ENCODE measurements at regions not wholly inside any gene's neighbourhood (a gene's known extent, or its start where the extent isn't known, plus 50 kb on each side); places are given as distances from the start of the nearest gene placed in this dataset.

GRCh38 chr12:63318313-63318712, 167.3 kb upstream of the AVPR1A start:
- DNase-seq (ENCODE audit: low read depth, low spot score) (no peak), FAIRE-seq (no peak)
- POLR2A ChIA-PET = no interaction called here
- no peak overlapping the region for H3K9ac ChIP-seq (replicated peaks; ENCODE audit: extremely low read depth, insufficient read depth, low read length)
- no peak overlapping the region for H3K4me3 ChIP-seq (replicated peaks in 1 of 3; ENCODE audit: insufficient read depth in 1 of 3, low read depth in 1 of 3, low read length in 3 of 3)
- no peak overlapping the region for H3K4me2 ChIP-seq (ENCODE audit: insufficient read depth, low read length)
- H4K20me1 ChIP-seq (replicated peaks; ENCODE audit: control insufficient read depth, extremely low read depth, insufficient read depth, low read length) = no peaks in the 10 kb centered on the region
- H3K36me3 ChIP-seq (ENCODE audit: control insufficient read depth in 2 of 2, extremely low read depth in 1 of 2, insufficient read depth in 2 of 2, low read length in 2 of 2) = no peaks in the 10 kb centered on the region
- dilution Hi-C loops (cut with MboI; ENCODE audit: extremely low pct_ligation_motif_present, low sequenced_read_pairs) = no loop called here
- TF ChIP-seq EZH2 (IDR thresholded peaks at IDR 0.05; ENCODE audit: borderline replicate concordance, low read depth, low read length, severe bottlenecking) (no peak), MAX (IDR thresholded peaks at IDR 0.05; ENCODE audit: insufficient read depth, insufficient read length) (no peak), JUN (IDR thresholded peaks at IDR 0.05; ENCODE audit: borderline replicate concordance, insufficient read depth, insufficient read length, low read depth) (no peak), POLR2AphosphoS5 (IDR thresholded peaks at IDR 0.05; ENCODE audit: insufficient read depth, low read depth, low read length) (no peak), MYC (IDR thresholded peaks at IDR 0.05; ENCODE audit: low read depth, low read length) (no peak), POLR2A (IDR thresholded peaks at IDR 0.05; ENCODE audit: low read depth, low read length) (no peak), FOS (IDR thresholded peaks at IDR 0.05; ENCODE audit: borderline replicate concordance, insufficient read depth, low read length) (no peak), GATA2 (IDR thresholded peaks at IDR 0.05; ENCODE audit: insufficient read depth, insufficient read length, low read depth, low read length) (no peak)
- TF ChIP-seq, protein P1, sequence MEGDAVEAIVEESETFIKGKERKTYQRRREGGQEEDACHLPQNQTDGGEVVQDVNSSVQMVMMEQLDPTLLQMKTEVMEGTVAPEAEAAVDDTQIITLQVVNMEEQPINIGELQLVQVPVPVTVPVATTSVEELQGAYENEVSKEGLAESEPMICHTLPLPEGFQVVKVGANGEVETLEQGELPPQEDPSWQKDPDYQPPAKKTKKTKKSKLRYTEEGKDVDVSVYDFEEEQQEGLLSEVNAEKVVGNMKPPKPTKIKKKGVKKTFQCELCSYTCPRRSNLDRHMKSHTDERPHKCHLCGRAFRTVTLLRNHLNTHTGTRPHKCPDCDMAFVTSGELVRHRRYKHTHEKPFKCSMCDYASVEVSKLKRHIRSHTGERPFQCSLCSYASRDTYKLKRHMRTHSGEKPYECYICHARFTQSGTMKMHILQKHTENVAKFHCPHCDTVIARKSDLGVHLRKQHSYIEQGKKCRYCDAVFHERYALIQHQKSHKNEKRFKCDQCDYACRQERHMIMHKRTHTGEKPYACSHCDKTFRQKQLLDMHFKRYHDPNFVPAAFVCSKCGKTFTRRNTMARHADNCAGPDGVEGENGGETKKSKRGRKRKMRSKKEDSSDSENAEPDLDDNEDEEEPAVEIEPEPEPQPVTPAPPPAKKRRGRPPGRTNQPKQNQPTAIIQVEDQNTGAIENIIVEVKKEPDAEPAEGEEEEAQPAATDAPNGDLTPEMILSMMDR (IDR thresholded peaks at IDR 0.05; ENCODE audit: extremely low read depth in 1 of 2, insufficient read depth in 1 of 2, low read depth in 1 of 2, low read length in 2 of 2) = no peak
- H3K9me1 ChIP-seq (replicated peaks; ENCODE audit: control insufficient read depth, extremely low read depth, insufficient read depth, low read length) = no peaks in the 10 kb centered on the region
- no TSS peak for BruUV-seq (replicated peaks)
- no peaks in the 10 kb centered on the region for H3K4me1 ChIP-seq (ENCODE audit: control insufficient read depth, extremely low read depth, insufficient read depth, low read length)
- no peak overlapping the region for H2AFZ ChIP-seq (ENCODE audit: low read depth, low read length)
- H3K27ac ChIP-seq (ENCODE audit: insufficient read depth, low read depth, low read length) = no peak overlapping the region
- CTCF ChIA-PET = no interaction called here
- no peaks in the 10 kb centered on the region for H3K79me2 ChIP-seq (ENCODE audit: control insufficient read depth, insufficient read depth, low read length)
- H3K27me3 ChIP-seq (ENCODE audit: control insufficient read depth in 2 of 2, insufficient read depth in 2 of 2, low read length in 2 of 2) = peaks cover 2% of the 10 kb centered on the region in 2 experiments
- no peaks in the 10 kb centered on the region for H3K9me3 ChIP-seq (replicated peaks; ENCODE audit: control insufficient read depth, insufficient read depth, low read length)
- intact Hi-C loops (cut with micrococcal nuclease) = no loop called here

Data from endothelial cell of umbilical vein (primary cell).